Retinal pigment epithelial cell (primary cell): ENCODE measurements at regions not wholly inside any gene's neighbourhood (a gene's known extent, or its start where the extent isn't known, plus 50 kb on each side); places are given as distances from the start of the nearest gene placed in this dataset.
"Not testable (repeated sequence)": the region's sequence is repeated elsewhere in the genome, so short reads cannot be mapped to it uniquely, and the experiment has no call there.

Source experiments
- DNase-seq: peaks from one replicate; pipeline ENCODE4 v3.0.0-alpha.2; 2010; ENCODE audit warnings: low read depth
- H3K4me3 ChIP-seq: 2 replicates; pipeline ENCODE4 v1.5.1; 2011; ENCODE audit warnings: mild to moderate bottlenecking, low read length, control low read depth, moderate library complexity
- CTCF ChIP-seq: conservative IDR thresholded peaks from 2 replicates; pipeline ENCODE4 v1.5.1; 2011; ENCODE audit warnings: low read depth, low read length, control low read depth, inconsistent platforms

- H3K4me3 ChIP-seq = no peak overlapping the region
- no peak for DNase-seq
- TF ChIP-seq CTCF = no peak
Measured at GRCh38 chr20:40008177-40008576, 680.9 kb downstream of the MAFB start.

DNA sequence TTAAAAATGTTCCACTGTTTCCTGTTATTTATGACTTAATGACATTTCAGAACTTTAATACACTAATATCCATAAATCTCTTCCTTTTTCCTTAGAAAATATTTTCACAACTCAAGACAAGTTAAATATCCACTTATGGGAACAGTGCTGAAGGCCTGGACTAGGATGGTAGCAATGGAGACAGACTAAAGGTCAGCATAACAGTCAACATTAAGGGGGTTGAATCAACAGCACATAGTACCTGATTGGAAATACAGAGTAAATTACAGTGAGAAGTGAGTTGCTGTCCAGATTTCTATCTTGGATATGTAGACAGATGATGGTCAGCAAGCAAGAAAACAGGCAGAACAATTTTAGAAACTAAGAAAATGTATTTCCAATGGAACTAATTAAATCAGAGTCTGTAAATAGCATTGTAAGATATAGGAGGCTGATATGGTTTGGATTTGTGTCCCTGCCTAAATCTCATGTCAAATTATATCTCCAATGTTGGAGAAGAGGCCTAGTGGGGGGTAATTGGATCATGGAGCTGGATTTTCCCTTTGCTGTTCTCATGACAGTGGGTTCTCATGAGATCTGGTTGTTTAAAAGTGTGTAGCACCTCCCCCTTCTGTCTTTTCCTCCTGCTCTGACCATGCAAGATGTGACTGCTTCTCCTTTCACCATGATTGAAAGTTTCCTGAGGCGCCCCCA lies 682.7 kb downstream of the MAFB start:
- no peak overlapping the region for H3K4me3 ChIP-seq
- DNase-seq = no peak
- TF ChIP-seq CTCF = no peak

GRCh38 chr20:40004092-40004491 lies 684.9 kb downstream of the MAFB start:
- H3K4me3 ChIP-seq, DNase-seq: not testable (repeated sequence)

- H3K4me3 ChIP-seq = no peak overlapping the region
- no peak for DNase-seq
- TF ChIP-seq CTCF = no peak
Measured at GRCh38 chr20:39993742-39994141, 695.3 kb downstream of the MAFB start.

DNA sequence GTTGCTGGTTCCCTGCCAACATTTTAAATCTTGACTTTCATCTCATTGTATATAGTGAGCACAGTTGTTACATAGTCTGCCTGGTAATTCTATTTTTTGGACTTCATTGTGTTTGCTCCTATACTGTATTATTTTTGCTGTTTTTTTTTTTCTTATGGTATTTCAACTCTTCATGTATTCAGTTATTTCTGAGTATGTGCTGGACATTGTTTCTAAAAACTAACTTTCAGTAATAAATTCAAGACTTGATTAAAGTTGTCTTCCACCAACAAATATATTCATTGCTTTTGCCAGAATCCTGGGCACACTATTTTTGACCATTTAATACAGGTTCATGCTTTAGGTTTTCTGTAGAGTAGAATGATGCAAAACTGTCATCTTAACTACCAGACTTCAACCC lies 698.3 kb downstream of the MAFB start:
- DNase-seq = no peak
- no peak for TF ChIP-seq CTCF
- no peak overlapping the region for H3K4me3 ChIP-seq

- DNase-seq = no peak
- TF ChIP-seq CTCF = no peak
- H3K4me3 ChIP-seq = no peak overlapping the region
Measured at GRCh38 chr20:39988991-39989390, 700.0 kb downstream of the MAFB start.

DNA sequence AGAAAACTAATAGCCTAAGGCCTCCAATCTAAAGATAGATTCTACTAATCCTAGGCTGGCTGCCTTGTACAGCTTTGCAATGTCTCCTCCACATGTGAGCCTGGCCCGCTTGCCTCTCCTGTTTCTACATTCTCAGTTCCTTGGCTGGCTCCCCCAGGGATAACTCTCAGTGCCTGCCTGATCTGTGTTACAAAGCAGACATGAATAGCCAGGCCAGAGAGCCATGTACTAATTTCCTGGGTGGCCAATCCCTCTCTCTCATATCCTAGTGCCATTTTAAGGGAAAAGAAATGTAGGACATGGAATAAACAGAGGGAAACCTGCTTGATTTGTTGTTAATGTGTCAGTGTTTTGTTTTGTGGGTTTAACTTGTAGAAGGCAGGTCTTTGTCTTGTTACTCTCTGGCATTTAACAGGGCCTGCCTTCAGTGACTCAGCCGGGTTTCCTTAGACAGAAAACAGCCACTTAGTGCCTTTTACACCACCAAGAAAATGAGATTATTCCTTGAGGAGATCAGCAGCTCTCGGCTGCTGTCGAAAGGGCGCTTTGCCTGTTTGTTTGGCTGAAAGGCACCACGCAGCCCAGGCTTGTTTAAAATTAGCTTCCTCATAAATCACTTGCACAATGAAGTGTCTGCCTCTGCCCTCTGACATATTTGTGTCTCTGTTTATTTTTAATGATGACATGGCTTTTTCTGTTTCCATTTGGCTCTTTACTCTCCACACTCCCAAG lies 702.7 kb downstream of the MAFB start:
- no peak for TF ChIP-seq CTCF
- H3K4me3 ChIP-seq = no peak overlapping the region
- DNase-seq = no peak
